ENCODE measurements at regions not wholly inside any gene's neighbourhood (a gene's known extent, or its start where the extent isn't known, plus 50 kb on each side); places are given as distances from the start of the nearest gene placed in this dataset.
"Not testable (repeated sequence)": the region's sequence is repeated elsewhere in the genome, so short reads cannot be mapped to it uniquely, and the experiment has no call there.

- TF ChIP-seq, protein P1, sequence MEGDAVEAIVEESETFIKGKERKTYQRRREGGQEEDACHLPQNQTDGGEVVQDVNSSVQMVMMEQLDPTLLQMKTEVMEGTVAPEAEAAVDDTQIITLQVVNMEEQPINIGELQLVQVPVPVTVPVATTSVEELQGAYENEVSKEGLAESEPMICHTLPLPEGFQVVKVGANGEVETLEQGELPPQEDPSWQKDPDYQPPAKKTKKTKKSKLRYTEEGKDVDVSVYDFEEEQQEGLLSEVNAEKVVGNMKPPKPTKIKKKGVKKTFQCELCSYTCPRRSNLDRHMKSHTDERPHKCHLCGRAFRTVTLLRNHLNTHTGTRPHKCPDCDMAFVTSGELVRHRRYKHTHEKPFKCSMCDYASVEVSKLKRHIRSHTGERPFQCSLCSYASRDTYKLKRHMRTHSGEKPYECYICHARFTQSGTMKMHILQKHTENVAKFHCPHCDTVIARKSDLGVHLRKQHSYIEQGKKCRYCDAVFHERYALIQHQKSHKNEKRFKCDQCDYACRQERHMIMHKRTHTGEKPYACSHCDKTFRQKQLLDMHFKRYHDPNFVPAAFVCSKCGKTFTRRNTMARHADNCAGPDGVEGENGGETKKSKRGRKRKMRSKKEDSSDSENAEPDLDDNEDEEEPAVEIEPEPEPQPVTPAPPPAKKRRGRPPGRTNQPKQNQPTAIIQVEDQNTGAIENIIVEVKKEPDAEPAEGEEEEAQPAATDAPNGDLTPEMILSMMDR (IDR thresholded peaks at IDR 0.05; ENCODE audit: borderline replicate concordance, insufficient read depth, low read depth, low read length), result no peak
- no peak overlapping the region for H3K4me3 ChIP-seq (ENCODE audit: low read depth, low read length)
Observed at GRCh38 chr4:17024425-17024824, 126.0 kb upstream of the LDB2 start.

- TF ChIP-seq, protein P1 (IDR thresholded peaks at IDR 0.05; ENCODE audit: borderline replicate concordance, insufficient read depth, low read depth, low read length), result no peak
- H3K4me3 ChIP-seq (ENCODE audit: low read depth, low read length), result no peak overlapping the region
Observed at GRCh38 chr4:17020901-17021300, 122.5 kb upstream of the LDB2 start.

DNA sequence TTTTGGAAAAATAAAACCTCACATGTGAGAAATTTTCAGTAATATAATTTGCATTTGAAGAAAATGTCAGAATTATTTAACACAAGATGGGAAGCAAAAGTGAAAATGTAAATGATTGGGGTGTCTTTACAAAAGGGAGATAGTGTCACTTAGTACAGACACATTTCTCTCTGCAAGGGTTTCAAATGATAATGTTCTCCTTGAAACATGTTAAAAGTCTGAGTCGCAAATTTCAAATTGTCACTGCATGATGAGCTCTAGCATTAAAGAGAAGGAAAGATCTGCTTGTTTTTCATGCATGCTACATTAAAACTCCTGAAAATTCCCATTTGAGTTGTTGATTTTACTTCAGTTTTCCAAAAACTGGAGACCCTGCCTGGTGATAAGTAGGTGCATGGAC is 122.0 kb upstream of the LDB2 start:
- TF ChIP-seq, protein P1 (IDR thresholded peaks at IDR 0.05; ENCODE audit: borderline replicate concordance, insufficient read depth, low read depth, low read length), result no peak
- H3K4me3 ChIP-seq (ENCODE audit: low read depth, low read length), result no peak overlapping the region

- not testable (repeated sequence) for H3K4me3 ChIP-seq (ENCODE audit: low read depth, low read length)
Observed at GRCh38 chr4:17018621-17019020, 120.2 kb upstream of the LDB2 start.

DNA sequence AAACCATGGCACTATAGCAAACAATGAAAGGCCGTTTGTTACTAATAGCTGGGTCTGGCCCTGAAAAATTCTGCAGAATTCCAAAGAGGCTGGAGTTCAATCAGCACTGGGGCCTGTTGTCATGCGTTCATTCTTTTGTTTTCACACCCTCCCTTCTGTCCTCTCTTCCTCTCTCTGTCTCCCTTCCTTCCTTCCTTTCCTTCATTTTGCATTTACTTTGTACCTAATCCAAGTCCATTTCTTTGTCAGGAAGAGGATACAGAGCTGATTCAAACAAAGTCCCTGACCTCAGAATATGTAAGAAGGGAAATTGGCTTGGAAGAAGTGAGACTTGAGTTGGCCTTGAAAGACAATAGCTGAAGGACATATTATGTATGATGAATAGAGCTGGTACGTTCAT is 119.6 kb upstream of the LDB2 start:
- no peak overlapping the region for H3K4me3 ChIP-seq (ENCODE audit: low read depth, low read length)
- TF ChIP-seq, protein P1 (IDR thresholded peaks at IDR 0.05; ENCODE audit: borderline replicate concordance, insufficient read depth, low read depth, low read length), result no peak

DNA sequence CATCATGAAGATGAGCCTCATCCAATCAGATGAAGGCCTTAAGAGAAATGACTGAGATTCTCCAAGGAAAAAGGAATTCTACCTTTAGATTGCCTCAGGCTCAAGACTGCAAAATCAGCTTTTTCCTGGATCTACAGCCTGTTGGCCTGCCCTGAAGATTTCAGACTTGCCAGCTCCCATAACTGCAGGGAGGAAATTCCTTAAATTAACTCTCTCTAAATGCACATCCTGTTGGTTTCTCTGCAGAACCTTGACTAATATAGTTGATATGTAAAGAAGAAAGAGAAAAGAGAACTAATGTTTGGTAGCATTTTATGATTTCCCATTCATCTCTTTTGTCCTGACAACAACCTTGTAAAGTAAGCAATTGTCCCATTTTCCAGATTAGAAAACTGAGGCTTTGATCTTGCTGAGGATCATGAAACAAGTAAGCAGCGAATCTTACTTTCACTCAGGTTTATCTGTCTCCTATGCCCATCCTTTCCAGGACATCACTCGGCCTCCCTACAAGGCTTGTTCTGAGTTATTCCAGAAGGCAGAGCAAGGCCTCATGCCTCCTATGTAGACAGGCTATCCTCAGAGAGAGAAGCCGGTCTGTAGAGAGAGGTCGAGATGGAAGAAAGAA is 115.0 kb upstream of the LDB2 start:
- TF ChIP-seq, protein P1 (IDR thresholded peaks at IDR 0.05; ENCODE audit: borderline replicate concordance, insufficient read depth, low read depth, low read length), result no peak
- H3K4me3 ChIP-seq (ENCODE audit: low read depth, low read length), result no peak overlapping the region

DNA sequence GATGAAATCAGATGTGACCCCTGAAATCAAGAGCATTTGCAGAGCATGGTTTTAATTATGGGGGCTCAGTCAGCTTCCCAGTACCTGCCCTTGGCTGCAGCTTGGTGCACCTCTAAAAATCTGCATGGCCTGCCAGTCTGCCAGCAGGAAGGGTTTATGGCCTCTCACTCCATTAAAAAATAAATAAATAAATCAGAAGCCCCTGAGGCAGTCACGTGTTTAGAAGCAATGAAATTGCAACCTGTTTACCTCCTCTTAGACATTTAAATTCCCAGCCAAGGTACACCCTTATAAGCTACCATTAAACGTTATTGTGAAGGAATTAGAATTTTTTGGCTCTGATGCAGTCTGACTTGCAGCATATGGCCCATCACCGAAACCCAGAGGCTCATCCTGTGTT is 114.0 kb upstream of the LDB2 start:
- TF ChIP-seq, protein P1 (IDR thresholded peaks at IDR 0.05; ENCODE audit: borderline replicate concordance, insufficient read depth, low read depth, low read length), result no peak
- no peak overlapping the region for H3K4me3 ChIP-seq (ENCODE audit: low read depth, low read length)
